CD4-positive, alpha-beta T cell treated with Interleukin-1 beta for 1 hour (primary cell): ENCODE measurements at regions not wholly inside any gene's neighbourhood (a gene's known extent, or its start where the extent isn't known, plus 50 kb on each side); places are given as distances from the start of the nearest gene placed in this dataset.

ENCODE experiments used
- DNase-seq, 2 donors: peaks; one replicate each; pipeline ENCODE4 v3.0.0-alpha.2; 2020 to 2022

GRCh38 chr12:116498471-116498870, 60.7 kb upstream of the MAP1LC3B2 start:
- no peak for DNase-seq

DNA sequence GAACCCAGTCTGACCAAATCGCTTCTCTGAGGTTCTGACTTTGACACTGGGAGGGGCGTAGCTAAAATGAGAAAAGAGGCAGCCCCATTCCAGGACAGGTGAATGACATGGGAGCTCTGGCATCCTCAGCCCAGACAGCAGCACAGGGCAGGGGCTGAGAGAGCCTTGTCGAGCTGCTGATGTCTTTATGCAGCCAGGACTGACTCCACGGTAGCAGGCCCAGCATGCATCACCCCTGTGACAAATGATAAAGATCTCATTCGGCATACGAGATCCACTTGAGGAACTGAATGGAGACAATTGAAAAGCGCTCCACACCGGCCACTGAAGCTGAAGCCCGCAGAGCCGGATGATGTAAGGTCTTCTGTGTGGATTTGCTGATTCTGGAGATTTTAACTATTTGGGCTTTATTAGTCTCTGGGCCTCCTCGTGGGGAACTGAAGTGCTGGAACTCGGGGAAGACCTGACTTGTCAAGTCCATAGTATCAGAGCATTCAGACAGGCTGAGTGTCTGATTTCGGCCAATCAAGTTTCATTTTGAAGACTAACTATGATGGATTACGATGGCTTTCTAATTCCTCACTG, 56.9 kb upstream of the MAP1LC3B2 start:
- DNase-seq: no peak

- DNase-seq: no peak
Observed at GRCh38 chr12:116502989-116503496, 56.1 kb upstream of the MAP1LC3B2 start.

GRCh38 chr12:116504438-116504837, 54.7 kb upstream of the MAP1LC3B2 start:
- DNase-seq: no peak

DNA sequence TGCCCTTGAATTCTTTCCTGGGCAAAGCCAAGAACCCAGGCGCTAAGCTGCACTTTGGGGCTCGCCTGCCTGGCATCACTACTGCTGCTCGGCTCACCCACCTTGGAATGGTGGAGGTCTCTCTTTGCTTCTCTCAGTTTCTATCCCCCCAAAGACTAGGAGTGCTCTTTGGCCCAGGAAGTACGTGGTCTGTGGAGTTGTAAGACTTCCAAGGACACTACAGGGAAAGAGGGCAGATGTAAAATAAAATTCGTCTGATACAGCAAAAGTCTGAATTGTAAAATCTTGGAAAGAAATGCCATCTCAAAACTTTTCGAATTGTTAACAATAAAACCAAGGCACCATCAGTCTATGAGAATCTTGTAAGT, 52.5 kb upstream of the MAP1LC3B2 start:
- no peak for DNase-seq

DNA sequence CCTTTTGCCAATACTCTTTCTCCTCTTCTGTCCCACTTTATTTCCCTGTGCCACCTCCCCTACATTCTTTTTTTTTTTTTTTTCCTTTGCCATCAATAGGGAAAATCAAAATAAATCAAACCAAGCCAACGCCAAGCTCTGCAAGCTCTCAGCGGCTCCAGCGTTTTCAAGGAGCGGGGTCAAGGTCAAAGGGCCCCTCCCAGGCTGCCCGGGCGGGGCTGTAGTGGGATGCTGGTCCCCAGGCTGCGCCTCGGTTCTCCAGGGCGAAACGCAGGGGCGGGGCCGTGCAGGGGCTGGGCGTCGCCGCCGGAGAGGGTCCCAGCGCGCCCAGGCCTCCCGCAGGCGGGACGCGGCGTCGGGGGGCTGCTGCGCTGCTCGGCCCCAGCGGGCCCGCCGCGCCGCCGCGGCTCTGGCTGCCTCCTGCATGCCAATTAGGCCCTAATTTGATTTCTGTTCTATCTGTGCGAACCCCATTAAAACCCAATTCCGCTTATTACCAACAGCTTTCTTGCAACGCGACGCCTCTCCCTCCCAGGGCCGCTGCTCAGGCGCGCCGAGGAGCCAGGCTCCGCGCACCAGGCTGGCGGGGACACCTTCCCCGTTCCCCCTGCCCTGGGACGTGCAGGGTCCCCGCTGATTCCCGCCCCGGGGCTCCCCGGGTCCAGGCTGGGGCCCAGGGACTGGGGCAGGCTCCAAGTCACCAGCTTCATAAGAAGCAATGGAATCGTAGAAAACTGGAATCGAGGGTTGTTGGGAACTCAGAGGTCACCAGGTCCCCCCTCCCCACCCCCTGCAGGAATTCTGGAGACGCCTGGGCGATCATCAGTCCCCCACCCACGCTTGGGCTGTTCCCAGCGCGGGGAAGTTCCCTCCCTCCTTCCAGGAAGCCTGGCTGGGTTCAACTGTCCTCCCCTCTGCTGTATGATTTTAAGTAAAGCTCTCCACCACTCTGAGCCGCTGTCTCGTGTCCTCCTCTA, 50.7 kb upstream of the MAP1LC3B2 start:
- DNase-seq: peak in 1 of 2 donors; percentile 11
